ENCODE measurements at regions not wholly inside any gene's neighbourhood (a gene's known extent, or its start where the extent isn't known, plus 50 kb on each side); places are given as distances from the start of the nearest gene placed in this dataset.

- TF ChIP-seq CTCF (IDR thresholded peaks at IDR 0.05) (no peak), POLR2A (IDR thresholded peaks at IDR 0.05) (no peak)
Measured at GRCh38 chr2:220815698-220816097, 756.4 kb downstream of the EPHA4 start.
